Panc1 (cell line): ENCODE measurements at regions not wholly inside any gene's neighbourhood (a gene's known extent, or its start where the extent isn't known, plus 50 kb on each side); places are given as distances from the start of the nearest gene placed in this dataset.

ENCODE experiments used
- ATAC-seq: fragments of 200-7000 bp; cut with Tn5 transposase; 2 replicates; pipeline ENCODE4 v1.9.1; 2020; ENCODE audit warnings: mild to moderate bottlenecking, moderate library complexity
- BruUV-seq: library from RNA; stranded (reverse); fragments of 400-500 nt; replicated peaks from 2 replicates; lab custom pipeline; 2021; lab: Mats Ljungman, UMichigan
- CTCF ChIA-PET: fragments of 300-600 bp; sonication (Branson Sonifier 250); formaldehyde crosslinking; loops from one replicate; lab custom pipeline; 2022; ENCODE audit warnings: antibody characterized with exemption; lab: Charles Lee
- POLR2A ChIA-PET: fragments of 300-600 bp; sonication (Branson Sonifier 250); formaldehyde crosslinking; loops from one replicate; lab custom pipeline; 2022; ENCODE audit warnings: antibody characterized with exemption; lab: Charles Lee
- DNase-seq: peaks from one replicate; pipeline ENCODE4 v3.0.0-alpha.2; 2010; ENCODE audit warnings: low read depth, low spot score
- H3K27ac ChIP-seq: 2 replicates; pipeline ENCODE4 v1.5.1; 2011; ENCODE audit warnings: mild to moderate bottlenecking, low read length, inconsistent platforms
- H3K27me3 ChIP-seq: fragments of 200-500 bp; sonication (Bioruptor generic); 2 replicates; pipeline ENCODE4 v1.6.0; 2014; ENCODE audit warnings: low read length, inconsistent platforms; ENCODE audit not compliant: control insufficient read depth, insufficient read depth
- H3K36me3 ChIP-seq: fragments of 200-500 bp; sonication (Bioruptor generic); 2 replicates; pipeline ENCODE4 v1.5.1; 2014; ENCODE audit warnings: inconsistent platforms, mild to moderate bottlenecking, low read length, moderate library complexity; ENCODE audit not compliant: control insufficient read depth, insufficient read depth
- H3K4me1 ChIP-seq: 2 replicates; pipeline ENCODE4 v1.5.1; 2011; ENCODE audit warnings: inconsistent platforms, mild to moderate bottlenecking, low read length, moderate library complexity; ENCODE audit not compliant: control insufficient read depth, insufficient read depth
- H3K4me3 ChIP-seq, 2 experiments: 2 replicates each; pipeline ENCODE4 v1.5.1; 2011 to 2012; ENCODE audit warnings: low read depth in 2 of 2, low read length in 2 of 2, mild to moderate bottlenecking in 2 of 2, inconsistent platforms in 1 of 2, moderate library complexity in 1 of 2
- H3K9me3 ChIP-seq: fragments of 200-500 bp; sonication (Bioruptor generic); 2 replicates; pipeline ENCODE4 v1.5.1; 2014; ENCODE audit warnings: low read depth, mild to moderate bottlenecking, inconsistent platforms, low read length, moderate library complexity; ENCODE audit not compliant: control insufficient read depth, insufficient read depth
- CTCF ChIP-seq: fragments of 450-650 bp; IDR thresholded peaks from 2 replicates; pipeline ENCODE4 v1.5.1; 2017; ENCODE audit warnings: mild to moderate bottlenecking
- POLR2AphosphoS5 ChIP-seq: IDR thresholded peaks from 2 replicates; pipeline ENCODE4 v1.6.1; 2012; ENCODE audit warnings: mild to moderate bottlenecking, low read depth, low read length, moderate library complexity
- REST ChIP-seq, 2 experiments: IDR thresholded peaks; 2 replicates each; pipeline ENCODE4 v1.6.1; 2011 to 2012; ENCODE audit warnings: low read depth in 2 of 2, control low read depth in 1 of 2, low read length in 1 of 2, mild to moderate bottlenecking in 1 of 2, moderate library complexity in 1 of 2; ENCODE audit not compliant: insufficient read depth in 1 of 2
- SIN3A ChIP-seq: IDR thresholded peaks from 2 replicates; pipeline ENCODE4 v1.6.1; 2012; ENCODE audit warnings: low read depth, mild to moderate bottlenecking, low read length, moderate library complexity, borderline replicate concordance; ENCODE audit not compliant: insufficient read depth
- TCF7L2 ChIP-seq: IDR thresholded peaks from 2 replicates; pipeline ENCODE4 v1.6.1; 2011; ENCODE audit warnings: mild to moderate bottlenecking, low read depth, low read length, inconsistent platforms
- in situ Hi-C: cut with HindIII; loops from 2 replicates; pipeline ENCODE4 v1.10.0; 2016; ENCODE audit warnings: low sequenced_read_pairs, low pct_unique_long_range_greater_than_20kb
- intact Hi-C: fragments of 100-400 bp; cut with micrococcal nuclease; formaldehyde crosslinking; loops from one replicate; pipeline ENCODE4 v1.10.0; 2022; ENCODE audit not compliant: unreplicated experiment

- TF ChIP-seq SIN3A (no peak), POLR2AphosphoS5 (no peak), REST (IDR thresholded peaks at IDR 0.05; ENCODE audit: insufficient read depth in 1 of 2, low read depth in 2 of 2, low read length in 1 of 2) (no peak), TCF7L2 (no peak), CTCF (no peak)
- ATAC-seq = no peak
These were observed 104.0 kb downstream of the TANC2 start for GRCh38 chr17:63070031-63070430.

GRCh38 chr17:63071797-63072196, 105.8 kb downstream of the TANC2 start:
- TF ChIP-seq CTCF (no peak), REST (IDR thresholded peaks at IDR 0.05; ENCODE audit: insufficient read depth in 1 of 2, low read depth in 2 of 2, low read length in 1 of 2) (no peak), TCF7L2 (no peak), SIN3A (no peak), POLR2AphosphoS5 (no peak)
- H3K4me1 ChIP-seq = no peaks in the 10 kb centered on the region
- ChIA-PET CTCF (no interaction called here), POLR2A (no interaction called here)
- H3K27ac ChIP-seq = no peak overlapping the region
- in situ Hi-C loops = no loop called here
- DNase-seq (no peak), ATAC-seq (no peak)
- H3K9me3 ChIP-seq = no peaks in the 10 kb centered on the region
- H3K27me3 ChIP-seq = no peaks in the 10 kb centered on the region
- H3K4me3 ChIP-seq = no peak overlapping the region
- intact Hi-C loops = no loop called here
- BruUV-seq = no TSS peak
- H3K36me3 ChIP-seq = no peaks in the 10 kb centered on the region

More at GRCh38 chr17:63070031-63070430, 104.0 kb downstream of the TANC2 start:
- Histone ChIP-seq H3K4me3 (no peak overlapping the region), H3K4me1 (no peaks in the 10 kb centered on the region), H3K27ac (no peak overlapping the region), H3K9me3 (no peaks in the 10 kb centered on the region), H3K27me3 (no peaks in the 10 kb centered on the region), H3K36me3 (no peaks in the 10 kb centered on the region)
- ChIA-PET POLR2A (no interaction called here), CTCF (no interaction called here)
- intact Hi-C loops (no loop called here), in situ Hi-C loops (no loop called here)
- no TSS peak for BruUV-seq
- no peak for DNase-seq
